Peyer's patch (tissue), 4 donors: ENCODE measurements at regions not wholly inside any gene's neighbourhood (a gene's known extent, or its start where the extent isn't known, plus 50 kb on each side); places are given as distances from the start of the nearest gene placed in this dataset.

Source experiments
- DNase-seq, 3 donors: peaks; one replicate each; pipeline ENCODE4 v3.0.0-alpha.2; 2017 to 2019
- H3K27ac ChIP-seq, 4 donors: fragments of 200-600 bp; sonication (generic); one replicate each; pipeline ENCODE4 v1.5.1; 2016 to 2019
- H3K27me3 ChIP-seq, 2 donors: fragments of 200-600 bp; sonication (generic); one replicate each; pipeline ENCODE4 v1.5.1; 2019
- H3K36me3 ChIP-seq, 3 donors: fragments of 200-600 bp; sonication (generic); one replicate each; pipeline ENCODE4 v1.5.1; 2016 to 2019
- H3K4me1 ChIP-seq, 4 donors: fragments of 200-600 bp; sonication (generic); one replicate each; pipeline ENCODE4 v1.5.1; 2016 to 2019
- H3K4me3 ChIP-seq, 4 donors: fragments of 200-600 bp; sonication (generic); 1 replicate in 3 of 4; 2 replicates in 1 of 4; pipeline ENCODE4 v1.5.1; 2016 to 2019; ENCODE audit warnings: mild to moderate bottlenecking in 1 of 4
- H3K9me3 ChIP-seq, 4 donors: fragments of 200-600 bp; sonication (generic); one replicate each; pipeline ENCODE4 v1.5.1; 2016 to 2019; ENCODE audit warnings: mild to moderate bottlenecking in 1 of 4
- POLR2A ChIP-seq, 2 donors: fragments of 450-650 bp; IDR thresholded peaks; one replicate each; pipeline ENCODE4 v1.5.1; 2017; ENCODE audit warnings: antibody characterized with exemption in 2 of 2, mild to moderate bottlenecking in 2 of 2, moderate library complexity in 2 of 2
- TF ChIP-seq, protein P1 (sequence below), 6 experiments: fragments of 450-650 bp in 4 of 6; fragments of 200-600 bp in 2 of 6; sonication (generic) in 1 of 6; IDR thresholded peaks; one replicate each; pipeline ENCODE4 v1.5.1; 2017 to 2019; ENCODE audit warnings: antibody characterized with exemption in 6 of 6, mild to moderate bottlenecking in 3 of 6, moderate library complexity in 1 of 6

DNA sequence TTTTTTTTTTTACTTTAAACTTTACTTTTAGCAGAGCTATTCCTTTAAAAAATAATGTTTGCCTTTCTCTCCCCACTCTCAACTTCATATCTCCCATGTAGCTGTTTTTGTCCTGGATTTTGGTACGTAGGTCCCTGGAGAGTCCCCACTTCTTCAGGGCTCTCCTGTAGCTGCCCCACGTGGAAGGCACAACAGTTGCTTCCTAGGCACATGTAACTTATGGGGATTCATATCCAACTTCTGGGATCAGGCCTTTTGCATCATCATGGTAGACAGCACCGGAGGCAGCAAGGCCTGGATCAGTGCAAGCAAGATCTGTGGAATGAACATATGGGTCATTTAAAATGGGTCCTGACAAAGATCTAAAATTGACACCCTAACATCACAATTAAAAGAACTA, 95.7 kb downstream of the ACAA2 start:
- DNase-seq, result no peak

GRCh38 chr18:49716035-49716434, 97.3 kb downstream of the ACAA2 start:
- H3K4me1 ChIP-seq, result no peaks in the 10 kb centered on the region
- DNase-seq, result no peak
- H3K27me3 ChIP-seq, result no peaks in the 10 kb centered on the region
- no peaks in the 10 kb centered on the region for H3K9me3 ChIP-seq
- no peaks in the 10 kb centered on the region for H3K36me3 ChIP-seq
- TF ChIP-seq, protein P1, sequence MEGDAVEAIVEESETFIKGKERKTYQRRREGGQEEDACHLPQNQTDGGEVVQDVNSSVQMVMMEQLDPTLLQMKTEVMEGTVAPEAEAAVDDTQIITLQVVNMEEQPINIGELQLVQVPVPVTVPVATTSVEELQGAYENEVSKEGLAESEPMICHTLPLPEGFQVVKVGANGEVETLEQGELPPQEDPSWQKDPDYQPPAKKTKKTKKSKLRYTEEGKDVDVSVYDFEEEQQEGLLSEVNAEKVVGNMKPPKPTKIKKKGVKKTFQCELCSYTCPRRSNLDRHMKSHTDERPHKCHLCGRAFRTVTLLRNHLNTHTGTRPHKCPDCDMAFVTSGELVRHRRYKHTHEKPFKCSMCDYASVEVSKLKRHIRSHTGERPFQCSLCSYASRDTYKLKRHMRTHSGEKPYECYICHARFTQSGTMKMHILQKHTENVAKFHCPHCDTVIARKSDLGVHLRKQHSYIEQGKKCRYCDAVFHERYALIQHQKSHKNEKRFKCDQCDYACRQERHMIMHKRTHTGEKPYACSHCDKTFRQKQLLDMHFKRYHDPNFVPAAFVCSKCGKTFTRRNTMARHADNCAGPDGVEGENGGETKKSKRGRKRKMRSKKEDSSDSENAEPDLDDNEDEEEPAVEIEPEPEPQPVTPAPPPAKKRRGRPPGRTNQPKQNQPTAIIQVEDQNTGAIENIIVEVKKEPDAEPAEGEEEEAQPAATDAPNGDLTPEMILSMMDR (IDR thresholded peaks at IDR 0.05), result no peak
- TF ChIP-seq POLR2A (IDR thresholded peaks at IDR 0.05), result no peak
- no peak overlapping the region for H3K4me3 ChIP-seq
- H3K27ac ChIP-seq, result no peak overlapping the region

More for the DNA sequence above, 95.7 kb downstream of the ACAA2 start:
- Histone ChIP-seq H3K27ac (no peak overlapping the region), H3K27me3 (no peaks in the 10 kb centered on the region), H3K4me3 (no peak overlapping the region), H3K4me1 (no peaks in the 10 kb centered on the region), H3K9me3 (no peaks in the 10 kb centered on the region), H3K36me3 (no peaks in the 10 kb centered on the region)
- TF ChIP-seq, protein P1 (IDR thresholded peaks at IDR 0.05), result no peak
- no peak for TF ChIP-seq POLR2A (IDR thresholded peaks at IDR 0.05)

DNA sequence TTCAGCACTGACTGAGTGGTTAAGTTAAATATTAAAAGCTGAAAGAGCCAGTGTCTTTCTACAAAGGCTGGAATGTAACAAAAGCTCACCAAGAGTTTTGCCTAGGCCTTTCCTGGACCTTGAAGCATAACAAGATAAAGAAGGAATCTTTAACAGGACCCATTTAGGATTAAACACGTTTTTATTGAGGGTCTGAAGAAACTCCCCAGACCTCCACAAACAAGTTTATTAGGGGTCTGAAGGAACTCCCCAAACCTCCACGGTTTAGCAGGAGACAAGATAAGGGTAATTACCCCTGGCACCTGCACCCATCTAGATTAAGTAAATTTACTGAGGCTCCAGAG, 104.0 kb downstream of the ACAA2 start:
- Histone ChIP-seq H3K27me3 (no peaks in the 10 kb centered on the region), H3K4me3 (no peak overlapping the region), H3K27ac (no peak overlapping the region), H3K9me3 (no peaks in the 10 kb centered on the region), H3K36me3 (no peaks in the 10 kb centered on the region), H3K4me1 (no peaks in the 10 kb centered on the region)
- no peak for TF ChIP-seq POLR2A (IDR thresholded peaks at IDR 0.05)
- TF ChIP-seq, protein P1 (IDR thresholded peaks at IDR 0.05), result no peak
- DNase-seq, result no peak

DNA sequence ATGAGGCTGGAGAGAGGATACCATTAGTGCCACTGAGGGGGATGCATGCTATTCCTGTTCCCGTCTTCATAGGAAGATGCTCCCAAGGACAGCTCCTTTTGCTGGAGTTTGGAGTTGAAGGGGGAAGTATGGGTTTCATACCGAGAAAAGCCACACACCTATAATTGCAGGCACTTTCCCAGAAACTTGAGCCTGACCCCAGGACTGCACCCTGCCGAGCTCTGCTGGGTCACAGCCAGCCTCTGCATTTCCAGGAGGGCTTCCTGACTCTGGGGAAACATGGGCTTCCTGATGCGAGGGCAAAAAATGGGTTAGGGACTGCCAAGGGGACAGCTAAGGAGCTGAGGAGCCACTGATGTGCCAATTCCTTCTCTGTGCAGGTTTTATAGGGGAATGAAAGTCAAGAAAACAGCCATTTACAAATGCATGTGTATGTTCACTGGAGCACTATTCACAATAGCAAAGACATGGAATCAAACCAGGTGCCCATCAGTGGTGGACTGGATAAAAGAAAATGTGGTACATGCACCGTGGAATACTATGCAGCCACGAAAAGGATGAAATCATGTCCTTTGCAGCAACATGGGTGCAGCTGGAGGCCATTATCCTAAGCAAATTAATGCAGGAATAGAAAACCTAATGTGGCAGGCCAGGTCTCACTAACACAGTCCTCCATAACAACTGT, 104.5 kb downstream of the ACAA2 start:
- Histone ChIP-seq H3K9me3 (no peaks in the 10 kb centered on the region), H3K27me3 (no peaks in the 10 kb centered on the region), H3K4me1 (no peaks in the 10 kb centered on the region), H3K36me3 (no peaks in the 10 kb centered on the region), H3K4me3 (no peak overlapping the region), H3K27ac (no peak overlapping the region)
- TF ChIP-seq, protein P1 (IDR thresholded peaks at IDR 0.05), result no peak
- no peak for TF ChIP-seq POLR2A (IDR thresholded peaks at IDR 0.05)
- no peak for DNase-seq

DNA sequence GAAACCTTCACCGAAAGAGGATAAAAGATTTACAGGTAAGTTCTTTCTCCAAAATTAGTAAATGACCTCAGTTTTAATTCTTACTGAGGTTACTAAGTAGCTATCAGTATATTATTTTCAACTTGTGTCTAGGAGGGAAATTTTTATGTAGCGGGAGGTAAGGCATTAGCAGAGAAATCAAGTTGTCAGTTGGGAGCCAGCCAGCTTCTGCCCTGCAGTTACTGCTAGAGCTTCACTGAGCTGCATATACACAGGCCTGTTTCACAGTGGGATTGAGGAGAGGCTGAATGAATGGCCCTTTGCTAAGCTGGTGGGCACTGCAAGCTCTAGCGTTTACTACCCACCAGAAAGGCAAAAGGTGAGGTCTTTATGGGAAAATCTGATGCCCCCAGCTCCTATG, 105.7 kb downstream of the ACAA2 start:
- Histone ChIP-seq H3K27me3 (no peaks in the 10 kb centered on the region), H3K4me1 (no peaks in the 10 kb centered on the region), H3K36me3 (no peaks in the 10 kb centered on the region), H3K27ac (no peak overlapping the region), H3K9me3 (no peaks in the 10 kb centered on the region), H3K4me3 (no peak overlapping the region)
- DNase-seq, result no peak
- TF ChIP-seq, protein P1 (IDR thresholded peaks at IDR 0.05), result no peak
- TF ChIP-seq POLR2A (IDR thresholded peaks at IDR 0.05), result no peak

- Histone ChIP-seq H3K36me3 (no peaks in the 10 kb centered on the region), H3K9me3 (no peaks in the 10 kb centered on the region), H3K4me3 (no peak overlapping the region), H3K27ac (no peak overlapping the region), H3K4me1 (no peaks in the 10 kb centered on the region), H3K27me3 (no peaks in the 10 kb centered on the region)
- TF ChIP-seq, protein P1 (IDR thresholded peaks at IDR 0.05), result no peak
- TF ChIP-seq POLR2A (IDR thresholded peaks at IDR 0.05), result no peak
- no peak for DNase-seq
These were observed 109.0 kb downstream of the ACAA2 start for GRCh38 chr18:49704334-49704733.
